ENCODE measurements at regions not wholly inside any gene's neighbourhood (a gene's known extent, or its start where the extent isn't known, plus 50 kb on each side); places are given as distances from the start of the nearest gene placed in this dataset.

- DNase-seq, result no peak
These were observed 422.6 kb downstream of the MAN2A1 start for GRCh38 chr5:110112348-110112747.

GRCh38 chr5:110115503-110115902 lies 425.8 kb downstream of the MAN2A1 start:
- DNase-seq, result no peak

GRCh38 chr5:110116539-110116938 lies 426.8 kb downstream of the MAN2A1 start:
- DNase-seq, result no peak

GRCh38 chr5:110134963-110135935 lies 445.5 kb downstream of the MAN2A1 start:
- no peak for DNase-seq

- no peak for DNase-seq
These were observed 460.5 kb downstream of the MAN2A1 start for GRCh38 chr5:110150199-110150598.

- DNase-seq, result no peak
These were observed 469.5 kb downstream of the MAN2A1 start for GRCh38 chr5:110159202-110159601.

GRCh38 chr5:110161162-110161561 lies 471.4 kb downstream of the MAN2A1 start:
- DNase-seq, result no peak

GRCh38 chr5:110165366-110165765 lies 475.6 kb downstream of the MAN2A1 start:
- no peak for DNase-seq

- DNase-seq, result no peak
These were observed 477.7 kb downstream of the MAN2A1 start for GRCh38 chr5:110167384-110167783.

- DNase-seq, result no peak
These were observed 479.7 kb downstream of the MAN2A1 start for GRCh38 chr5:110169461-110169860.

- no peak for DNase-seq
These were observed 488.0 kb downstream of the MAN2A1 start for GRCh38 chr5:110177729-110178128.

GRCh38 chr5:110179321-110179720 lies 489.6 kb downstream of the MAN2A1 start:
- no peak for DNase-seq

- no peak for DNase-seq
These were observed 504.5 kb downstream of the MAN2A1 start for GRCh38 chr5:110194191-110194590.

- DNase-seq, result no peak
These were observed 505.6 kb downstream of the MAN2A1 start for GRCh38 chr5:110195288-110195687.

GRCh38 chr5:110201791-110202190 lies 512.1 kb downstream of the MAN2A1 start:
- no peak for DNase-seq

- no peak for DNase-seq
These were observed 513.9 kb downstream of the MAN2A1 start for GRCh38 chr5:110203661-110204060.

GRCh38 chr5:110209401-110209800 lies 517.1 kb downstream of the TMEM232 start:
- no peak for DNase-seq

- no peak for DNase-seq
These were observed 507.5 kb downstream of the TMEM232 start for GRCh38 chr5:110218981-110219380.

GRCh38 chr5:110219769-110220168 lies 506.7 kb downstream of the TMEM232 start:
- DNase-seq, result no peak

GRCh38 chr5:110221036-110221435 lies 505.4 kb downstream of the TMEM232 start:
- no peak for DNase-seq

- DNase-seq, result no peak
These were observed 502.4 kb downstream of the TMEM232 start for GRCh38 chr5:110224050-110224449.

- DNase-seq, result no peak
These were observed 500.5 kb downstream of the TMEM232 start for GRCh38 chr5:110225949-110226348.

GRCh38 chr5:110239786-110240185 lies 486.7 kb downstream of the TMEM232 start:
- no peak for DNase-seq

- DNase-seq, result no peak
These were observed 483.5 kb downstream of the TMEM232 start for GRCh38 chr5:110242950-110243349.
